GM19023 (cell line): ENCODE measurements at regions not wholly inside any gene's neighbourhood (a gene's known extent, or its start where the extent isn't known, plus 50 kb on each side); places are given as distances from the start of the nearest gene placed in this dataset.
"Not testable (repeated sequence)": the region's sequence is repeated elsewhere in the genome, so short reads cannot be mapped to it uniquely, and the experiment has no call there.

Experiments
- ATAC-seq: cut with Tn5 transposase; IDR thresholded peaks from one replicate; pipeline ENCODE4 v1.9.1; 2021; ENCODE audit warnings: mild to moderate bottlenecking, moderate library complexity; ENCODE audit not compliant: unreplicated experiment

- no peak for ATAC-seq
Observed at GRCh38 chr5:152456815-152457443, 51.9 kb upstream of the NMUR2 start.

- ATAC-seq: peak; percentile 86
Observed at GRCh38 chr5:152462021-152462721, 57.1 kb upstream of the NMUR2 start.

- no peak for ATAC-seq
Observed at GRCh38 chr5:152464048-152464447, 59.0 kb upstream of the NMUR2 start.

GRCh38 chr5:152465140-152465539, 60.1 kb upstream of the NMUR2 start:
- no peak for ATAC-seq

GRCh38 chr5:152466085-152466745, 61.1 kb upstream of the NMUR2 start:
- ATAC-seq: no peak

- no peak for ATAC-seq
Observed at GRCh38 chr5:152470167-152470566, 65.1 kb upstream of the NMUR2 start.

GRCh38 chr5:152472083-152472482, 67.0 kb upstream of the NMUR2 start:
- ATAC-seq: no peak

- ATAC-seq: no peak
Observed at GRCh38 chr5:152474961-152475360, 69.9 kb upstream of the NMUR2 start.

GRCh38 chr5:152477536-152477935, 72.5 kb upstream of the NMUR2 start:
- ATAC-seq: no peak

- ATAC-seq: not testable (repeated sequence)
Observed at GRCh38 chr5:152479866-152480265, 74.8 kb upstream of the NMUR2 start.

GRCh38 chr5:152480677-152481076, 75.6 kb upstream of the NMUR2 start:
- ATAC-seq: not testable (repeated sequence)

GRCh38 chr5:152487130-152487529, 82.1 kb upstream of the NMUR2 start:
- no peak for ATAC-seq

GRCh38 chr5:152488869-152489268, 83.8 kb upstream of the NMUR2 start:
- ATAC-seq: no peak

- ATAC-seq: no peak
Observed at GRCh38 chr5:152499814-152500535, 94.9 kb upstream of the NMUR2 start.

GRCh38 chr5:152501294-152501693, 96.2 kb upstream of the NMUR2 start:
- no peak for ATAC-seq

- ATAC-seq: no peak
Observed at GRCh38 chr5:152503206-152503605, 98.1 kb upstream of the NMUR2 start.

GRCh38 chr5:152505442-152506042, 100.5 kb upstream of the NMUR2 start:
- ATAC-seq: peak; percentile 88

- no peak for ATAC-seq
Observed at GRCh38 chr5:152511120-152511519, 106.0 kb upstream of the NMUR2 start.

- ATAC-seq: no peak
Observed at GRCh38 chr5:152511531-152512132, 106.6 kb upstream of the NMUR2 start.

GRCh38 chr5:152514827-152515397, 109.8 kb upstream of the NMUR2 start:
- ATAC-seq: no peak
